Right lobe of liver (tissue), 6 donors: ENCODE measurements at regions not wholly inside any gene's neighbourhood (a gene's known extent, or its start where the extent isn't known, plus 50 kb on each side); places are given as distances from the start of the nearest gene placed in this dataset.
"Not testable (repeated sequence)": the region's sequence is repeated elsewhere in the genome, so short reads cannot be mapped to it uniquely, and the experiment has no call there.

Experiments used
- ATAC-seq, 4 donors: fragments of 200-7000 bp; cut with Tn5 transposase; one replicate each; pipeline ENCODE4 v1.9.1; 2020; ENCODE audit warnings: mild to moderate bottlenecking in 4 of 4, moderate library complexity in 4 of 4
- DNase-seq, 3 donors: peaks; one replicate each; pipeline ENCODE4 v3.0.0-alpha.2; 2020
- H3K27ac ChIP-seq, 3 donors: fragments of 200-600 bp; one replicate each; pipeline ENCODE4 v1.8.0; 2022
- H3K27me3 ChIP-seq, 2 donors: fragments of 200-600 bp; one replicate each; pipeline ENCODE4 v1.8.0; 2022
- H3K36me3 ChIP-seq, 4 donors: fragments of 200-600 bp; sonication (generic) in 1 of 4; one replicate each; pipeline versions ENCODE4 v1.5.1 to v1.8.0; 2017 to 2022; ENCODE audit warnings: control low read depth in 1 of 4
- H3K4me1 ChIP-seq, 4 donors: fragments of 200-600 bp; sonication (generic) in 1 of 4; one replicate each; pipeline versions ENCODE4 v1.5.1 to v1.8.0; 2017 to 2022; ENCODE audit warnings: control low read depth in 1 of 4
- H3K4me3 ChIP-seq, 3 donors: fragments of 200-600 bp; one replicate each; pipeline ENCODE4 v1.8.0; 2022
- H3K9me3 ChIP-seq, 4 donors: fragments of 200-600 bp; sonication (generic) in 1 of 4; one replicate each; pipeline versions ENCODE4 v1.5.1 to v1.8.0; 2017 to 2022; ENCODE audit warnings: control low read depth in 1 of 4
- POLR2A ChIP-seq: fragments of 450-650 bp; IDR thresholded peaks from one replicate; pipeline ENCODE4 v1.6.1; 2017; ENCODE audit warnings: antibody characterized with exemption, mild to moderate bottlenecking
- WGBS: methylation state at CpG from one replicate; pipeline ENCODE4 v1.1.6; 2018; ENCODE audit warnings: low coverage, low lambda C conversion rate; ENCODE audit not compliant: insufficient coverage; ENCODE audit errors: missing lambda C conversion rate; 5-methylcytosine and 5-hydroxymethylcytosine counted together
- intact Hi-C, 2 donors: fragments of 100-400 bp; cut with DNase I; formaldehyde crosslinking; loops; one replicate each; pipeline versions ENCODE4 v1.11.2 to v1.14.1; 2022
- TF ChIP-seq, protein P1 (sequence below), 4 donors: fragments of 200-600 bp in 3 of 4; fragments of 450-650 bp in 1 of 4; IDR thresholded peaks; one replicate each; pipeline versions ENCODE4 v1.5.1 to v1.8.0; 2016 to 2022; ENCODE audit warnings: antibody characterized with exemption in 4 of 4, mild to moderate bottlenecking in 2 of 4
- donor health status: DM: no; HTN: yes; CAD: no.
- donor health status: DM: no; HTN: no; CAD: no.
- donor health status: DM: no; HTN: no; CAD: no.
- donor health status: DM: no; HTN: yes; CAD: no.
- donor health status: DM: no; HTN: yes; CAD: no.

DNA sequence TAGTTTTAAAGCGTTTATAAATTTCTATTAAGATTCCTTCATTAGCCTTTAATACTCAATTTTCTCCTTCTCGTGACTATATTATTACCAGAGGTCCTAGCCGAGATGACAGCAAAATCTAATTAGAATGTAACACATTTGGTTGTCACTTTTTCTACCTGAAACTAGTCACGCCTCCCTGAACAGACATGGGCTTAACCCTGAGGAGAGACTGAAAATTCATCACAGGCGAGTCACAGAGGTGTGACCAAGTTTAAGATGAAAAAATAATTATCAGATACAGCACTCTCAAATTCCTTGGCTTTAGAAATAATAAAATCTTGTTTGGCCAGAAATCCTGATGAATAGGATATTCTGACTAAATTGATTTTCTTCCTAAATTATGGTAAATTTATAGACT is 834.4 kb upstream of the SLC39A10 start:
- H3K9me3 ChIP-seq = no peaks in the 10 kb centered on the region
- no peaks in the 10 kb centered on the region for H3K36me3 ChIP-seq
- no peak for TF ChIP-seq POLR2A
- TF ChIP-seq, protein P1, sequence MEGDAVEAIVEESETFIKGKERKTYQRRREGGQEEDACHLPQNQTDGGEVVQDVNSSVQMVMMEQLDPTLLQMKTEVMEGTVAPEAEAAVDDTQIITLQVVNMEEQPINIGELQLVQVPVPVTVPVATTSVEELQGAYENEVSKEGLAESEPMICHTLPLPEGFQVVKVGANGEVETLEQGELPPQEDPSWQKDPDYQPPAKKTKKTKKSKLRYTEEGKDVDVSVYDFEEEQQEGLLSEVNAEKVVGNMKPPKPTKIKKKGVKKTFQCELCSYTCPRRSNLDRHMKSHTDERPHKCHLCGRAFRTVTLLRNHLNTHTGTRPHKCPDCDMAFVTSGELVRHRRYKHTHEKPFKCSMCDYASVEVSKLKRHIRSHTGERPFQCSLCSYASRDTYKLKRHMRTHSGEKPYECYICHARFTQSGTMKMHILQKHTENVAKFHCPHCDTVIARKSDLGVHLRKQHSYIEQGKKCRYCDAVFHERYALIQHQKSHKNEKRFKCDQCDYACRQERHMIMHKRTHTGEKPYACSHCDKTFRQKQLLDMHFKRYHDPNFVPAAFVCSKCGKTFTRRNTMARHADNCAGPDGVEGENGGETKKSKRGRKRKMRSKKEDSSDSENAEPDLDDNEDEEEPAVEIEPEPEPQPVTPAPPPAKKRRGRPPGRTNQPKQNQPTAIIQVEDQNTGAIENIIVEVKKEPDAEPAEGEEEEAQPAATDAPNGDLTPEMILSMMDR (IDR thresholded peaks at IDR 0.05) = no peak
- DNase-seq = no peak
- H3K27ac ChIP-seq = no peak overlapping the region
- no peaks in the 10 kb centered on the region for H3K27me3 ChIP-seq
- ATAC-seq = no peak
- H3K4me1 ChIP-seq = no peaks in the 10 kb centered on the region
- 38% methylated on average over 5 of the region's 5 CpGs for WGBS
- no peak overlapping the region for H3K4me3 ChIP-seq
- intact Hi-C loops = no loop called here

DNA sequence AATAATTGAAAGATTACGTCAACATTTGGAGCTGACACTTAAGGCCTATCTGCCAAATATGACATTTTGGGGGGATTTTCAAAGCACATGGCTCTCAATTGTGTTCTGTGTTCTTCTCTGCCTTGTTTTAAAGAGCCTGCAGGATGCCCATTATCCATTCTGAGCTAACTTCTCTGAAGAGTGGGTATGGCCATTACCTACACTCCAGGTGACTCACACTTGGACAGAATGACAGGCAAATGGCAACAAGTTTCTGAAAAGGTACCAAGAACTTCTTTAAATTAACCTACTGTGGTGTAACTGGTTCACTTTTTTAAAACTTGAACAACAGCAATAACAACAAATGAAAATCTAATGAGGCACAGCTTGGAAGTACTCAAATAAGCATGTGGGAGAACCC is 834.9 kb upstream of the SLC39A10 start:
- 0% methylated on average over 1 of the region's 1 CpG for WGBS
- intact Hi-C loops = no loop called here

DNA sequence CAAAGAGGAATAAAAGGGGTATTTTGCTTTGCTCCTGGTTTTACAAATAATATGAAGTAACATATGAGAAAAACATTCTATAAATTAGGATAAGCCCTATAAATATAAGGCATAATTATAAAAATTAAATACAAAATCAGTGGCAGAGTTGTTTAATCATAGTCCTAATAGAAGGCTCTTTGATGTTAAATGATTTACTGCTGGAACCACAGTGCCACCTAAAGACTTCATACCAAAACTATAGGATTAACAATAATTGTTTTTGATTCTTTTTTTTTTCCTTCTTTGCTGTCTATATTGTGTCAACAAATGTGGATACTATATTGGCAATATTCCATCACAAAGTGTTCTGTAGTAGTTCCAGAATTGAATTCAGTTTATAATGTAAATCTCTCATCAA is 837.7 kb upstream of the SLC39A10 start:
- Histone ChIP-seq H3K4me1 (no peaks in the 10 kb centered on the region), H3K9me3 (no peaks in the 10 kb centered on the region), H3K36me3 (no peaks in the 10 kb centered on the region), H3K4me3 (no peak overlapping the region), H3K27me3 (no peaks in the 10 kb centered on the region), H3K27ac (no peak overlapping the region)
- TF ChIP-seq, protein P1 (IDR thresholded peaks at IDR 0.05) = no peak
- TF ChIP-seq POLR2A = no peak
- intact Hi-C loops = no loop called here
- DNase-seq = no peak
- ATAC-seq = no peak

More for the DNA sequence above, 834.9 kb upstream of the SLC39A10 start:
- DNase-seq = no peak
- Histone ChIP-seq H3K4me1 (no peaks in the 10 kb centered on the region), H3K27me3 (no peaks in the 10 kb centered on the region), H3K27ac (no peak overlapping the region), H3K9me3 (no peaks in the 10 kb centered on the region), H3K36me3 (no peaks in the 10 kb centered on the region), H3K4me3 (no peak overlapping the region)
- TF ChIP-seq, protein P1 (IDR thresholded peaks at IDR 0.05) = no peak
- TF ChIP-seq POLR2A = no peak
- ATAC-seq = no peak

DNA sequence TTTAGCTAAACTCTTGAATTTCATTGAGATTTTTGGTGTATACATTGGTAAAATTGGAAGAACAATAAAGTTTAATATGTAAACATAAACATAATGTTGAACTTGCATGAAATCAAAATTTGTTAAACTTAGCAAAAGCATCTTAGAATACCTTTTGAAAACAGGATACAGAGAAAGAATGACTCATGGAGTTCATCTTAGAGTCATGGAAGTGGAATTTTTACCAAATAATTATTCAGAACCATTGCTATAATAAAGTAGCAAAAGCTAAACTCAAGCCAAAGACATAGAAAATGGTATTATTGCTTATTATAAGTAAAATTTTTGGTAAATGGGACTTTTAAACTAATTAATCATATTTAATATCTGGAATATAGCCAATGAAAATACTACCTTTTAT is 841.6 kb upstream of the SLC39A10 start:
- DNase-seq = no peak
- H3K27ac ChIP-seq = no peak overlapping the region
- no peak overlapping the region for H3K4me3 ChIP-seq
- no peaks in the 10 kb centered on the region for H3K36me3 ChIP-seq
- intact Hi-C loops = no loop called here
- TF ChIP-seq POLR2A = no peak
- TF ChIP-seq, protein P1 (IDR thresholded peaks at IDR 0.05) = no peak
- H3K4me1 ChIP-seq = no peaks in the 10 kb centered on the region
- H3K27me3 ChIP-seq = no peaks in the 10 kb centered on the region
- H3K9me3 ChIP-seq = no peaks in the 10 kb centered on the region
- no peak for ATAC-seq

DNA sequence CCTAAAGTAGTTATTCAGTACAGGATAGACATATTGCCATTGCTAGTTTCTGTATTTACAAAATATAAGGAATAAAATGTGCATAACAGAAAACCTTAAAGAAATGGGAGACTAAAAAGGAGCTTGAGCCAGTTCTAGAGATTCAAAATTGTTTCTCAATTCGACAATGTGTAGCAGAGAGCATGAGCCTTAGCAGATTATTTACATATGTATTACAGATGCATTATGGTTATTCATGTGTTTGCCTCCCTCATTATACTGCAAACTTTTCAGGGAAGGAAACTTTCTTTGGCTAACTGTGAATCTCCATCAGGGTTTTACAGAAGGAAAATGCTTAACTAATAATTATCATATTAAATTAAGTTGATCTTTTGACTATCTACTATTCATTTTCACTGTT is 854.4 kb upstream of the SLC39A10 start:
- 11% methylated on average over 1 of the region's 1 CpG for WGBS

DNA sequence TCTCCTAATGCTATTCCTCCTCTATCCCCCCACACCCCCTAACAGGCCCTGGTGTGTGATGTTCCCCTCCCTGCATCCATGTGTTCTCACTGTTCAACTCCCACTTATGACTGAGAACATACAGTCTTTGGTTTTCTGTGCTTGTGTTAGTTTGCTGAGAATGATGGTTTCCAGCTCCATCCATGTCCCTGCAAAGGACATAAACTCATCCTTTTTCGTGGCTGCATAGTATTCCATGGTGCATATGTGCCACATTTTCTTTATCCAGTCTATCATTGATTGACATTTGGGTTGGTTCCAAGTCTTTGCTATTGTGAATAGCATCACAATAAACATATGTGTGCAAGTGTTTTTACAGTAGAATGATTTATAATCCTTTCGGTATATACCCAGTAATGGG is 870.0 kb upstream of the SLC39A10 start:
- H3K27ac ChIP-seq = not testable (repeated sequence)

More for the DNA sequence above, 854.4 kb upstream of the SLC39A10 start:
- H3K9me3 ChIP-seq = no peaks in the 10 kb centered on the region
- H3K27me3 ChIP-seq = no peaks in the 10 kb centered on the region
- ATAC-seq (no peak), DNase-seq (no peak)
- no peak overlapping the region for H3K27ac ChIP-seq
- H3K4me1 ChIP-seq = no peaks in the 10 kb centered on the region
- H3K4me3 ChIP-seq = no peak overlapping the region
- intact Hi-C loops = no loop called here
- TF ChIP-seq, protein P1 (IDR thresholded peaks at IDR 0.05) = no peak
- no peak for TF ChIP-seq POLR2A
- H3K36me3 ChIP-seq = no peaks in the 10 kb centered on the region

DNA sequence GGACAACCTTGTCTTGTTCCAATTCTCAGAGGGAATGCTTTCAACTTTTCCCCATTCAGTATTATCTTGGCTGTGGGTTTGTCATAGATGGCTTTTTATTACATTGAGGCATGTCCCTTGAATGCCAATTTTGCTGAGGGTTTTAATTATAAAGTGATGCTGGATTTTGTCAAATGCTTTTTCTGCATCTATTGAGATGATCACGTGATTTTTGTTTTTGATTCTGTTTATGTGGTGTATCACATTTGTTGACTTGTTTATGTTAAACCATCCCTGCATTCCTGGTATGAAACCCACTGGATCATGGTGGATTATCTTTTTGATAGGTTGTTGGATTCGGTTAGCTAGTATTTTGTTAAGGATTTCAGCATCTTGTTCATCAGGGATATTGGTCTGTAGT is 885.6 kb upstream of the SLC39A10 start:
- DNase-seq, ATAC-seq, H3K4me1 ChIP-seq, H3K27ac ChIP-seq, H3K27me3 ChIP-seq, intact Hi-C loops, H3K36me3 ChIP-seq, H3K9me3 ChIP-seq, H3K4me3 ChIP-seq: not testable (repeated sequence)
- 34% methylated on average over 2 of the region's 2 CpGs for WGBS

More for the DNA sequence above, 870.0 kb upstream of the SLC39A10 start:
- H3K9me3 ChIP-seq, DNase-seq, intact Hi-C loops, H3K27me3 ChIP-seq, H3K4me1 ChIP-seq, ATAC-seq, H3K4me3 ChIP-seq, H3K36me3 ChIP-seq: not testable (repeated sequence)
- 55% methylated on average over 2 of the region's 2 CpGs for WGBS
